Right lobe of liver (tissue), 4 donors: ENCODE measurements at regions not wholly inside any gene's neighbourhood (a gene's known extent, or its start where the extent isn't known, plus 50 kb on each side); places are given as distances from the start of the nearest gene placed in this dataset.

ENCODE experiments used
- CTCF ChIP-seq, 4 donors: fragments of 200-600 bp in 3 of 4; fragments of 450-650 bp in 1 of 4; IDR thresholded peaks; one replicate each; pipeline versions ENCODE4 v1.5.1 to v1.8.0; 2016 to 2022; ENCODE audit warnings: antibody characterized with exemption in 4 of 4, mild to moderate bottlenecking in 2 of 4
- POLR2A ChIP-seq: fragments of 450-650 bp; IDR thresholded peaks from one replicate; pipeline ENCODE4 v1.6.1; 2017; ENCODE audit warnings: antibody characterized with exemption, mild to moderate bottlenecking
- donor health status: DM: no; HTN: no; CAD: no.
- donor health status: DM: no; HTN: no; CAD: no.
- donor health status: DM: no; HTN: yes; CAD: no.

- TF ChIP-seq CTCF (IDR thresholded peaks at IDR 0.05) (no peak), POLR2A (no peak)
Observed at GRCh38 chr16:26561303-26561702, 505.4 kb upstream of the C16orf82 start.
